GM12878 (cell line): ENCODE measurements at regions not wholly inside any gene's neighbourhood (a gene's known extent, or its start where the extent isn't known, plus 50 kb on each side); places are given as distances from the start of the nearest gene placed in this dataset.

Experiments used
- ATAC-seq: fragments of 200-7000 bp; cut with Tn5 transposase; 3 replicates; pipeline ENCODE4 v1.9.1; 2020; ENCODE audit warnings: mild to moderate bottlenecking, moderate library complexity
- BruUV-seq: library from RNA; stranded (reverse); fragments of 400-500 nt; replicated peaks from 2 replicates; lab custom pipeline; 2021; lab: Mats Ljungman, UMichigan
- CTCF ChIA-PET: fragments of 300-600 bp; sonication (Branson Sonifier 250); formaldehyde crosslinking; extraction: SDS; loops from one replicate; lab custom pipeline; 2021; ENCODE audit warnings: inconsistent platforms; lab: Yijun Ruan, JAX
- POLR2A ChIA-PET: fragments of 350-600 bp; formaldehyde crosslinking; extraction: SDS; loops from one replicate; lab custom pipeline; 2021; ENCODE audit warnings: inconsistent platforms; lab: Charles Lee
- RAD21 ChIA-PET: fragments of 300-600 bp; sonication (Branson Sonifier 250); formaldehyde crosslinking; loops from one replicate; lab custom pipeline; 2023; ENCODE audit warnings: antibody characterized with exemption; ENCODE audit not compliant: unreplicated experiment; lab: Charles Lee
- SMC1A ChIA-PET: fragments of 300-600 bp; sonication (Branson Sonifier 250); formaldehyde crosslinking; loops from one replicate; lab custom pipeline; 2023; ENCODE audit not compliant: unreplicated experiment, uncharacterized antibody; lab: Charles Lee
- DNase-seq: peaks from one replicate; pipeline ENCODE4 v3.0.0-alpha.2; 2011; ENCODE audit warnings: low read depth, low spot score
- FAIRE-seq: peaks from 3 replicates; lab custom pipeline; 2011; peaks lifted over from hg19 to GRCh38; lab: Jason Lieb, UNC
- H2AFZ ChIP-seq: 2 replicates; pipeline ENCODE4 v1.6.0; 2011; ENCODE audit warnings: low read depth, low read length, control low read depth; ENCODE audit not compliant: control insufficient read depth
- H3K27ac ChIP-seq: 2 replicates; pipeline ENCODE4 v1.5.1; 2011; ENCODE audit warnings: control low read depth; ENCODE audit not compliant: control insufficient read depth, insufficient read depth
- H3K27me3 ChIP-seq, 2 experiments: replicated peaks in 1 of 2; 2 replicates each; pipeline versions ENCODE4 v1.6.0 to v1.6.1; 2011; ENCODE audit warnings: low read length in 1 of 2; ENCODE audit not compliant: control insufficient read depth in 2 of 2, insufficient read depth in 2 of 2
- H3K36me3 ChIP-seq, 2 experiments: 2 replicates each; pipeline ENCODE4 v1.5.1; 2011; ENCODE audit warnings: low read length in 1 of 2; ENCODE audit not compliant: control insufficient read depth in 2 of 2, insufficient read depth in 2 of 2
- H3K4me1 ChIP-seq: 2 replicates; pipeline ENCODE4 v1.6.1; 2011; ENCODE audit warnings: mild to moderate bottlenecking, low read length, moderate library complexity, mixed read lengths; ENCODE audit not compliant: control insufficient read depth, insufficient read depth
- H3K4me2 ChIP-seq: 2 replicates; pipeline ENCODE4 v1.6.0; 2011; ENCODE audit warnings: control low read depth; ENCODE audit not compliant: control insufficient read depth, insufficient read depth
- H3K4me3 ChIP-seq: fragments of 200-600 bp; sonication (generic); 2 replicates; pipeline ENCODE4 v1.5.1; 2016
- H3K79me2 ChIP-seq: 2 replicates; pipeline ENCODE4 v1.6.0; 2011; ENCODE audit warnings: low read length; ENCODE audit not compliant: control insufficient read depth, insufficient read depth
- H3K9ac ChIP-seq: 2 replicates; pipeline ENCODE4 v1.8.0; 2011; ENCODE audit warnings: low read length, control low read depth, mixed read lengths; ENCODE audit not compliant: control insufficient read depth, insufficient read depth
- H3K9me3 ChIP-seq: replicated peaks from 3 replicates; pipeline ENCODE4 v1.5.1; 2011; ENCODE audit warnings: mild to moderate bottlenecking, low read length; ENCODE audit not compliant: control insufficient read depth, insufficient read depth
- H4K20me1 ChIP-seq: 2 replicates; pipeline ENCODE4 v1.6.0; 2011; ENCODE audit not compliant: control insufficient read depth, insufficient read depth
- ASH2L ChIP-seq: fragments of 300-600, 200-600 bp; sonication (generic); IDR thresholded peaks from 2 replicates; pipeline ENCODE4 v1.6.1; 2017; ENCODE audit warnings: low read depth, mild to moderate bottlenecking, borderline replicate concordance
- ATF2 ChIP-seq: IDR thresholded peaks from 2 replicates; pipeline ENCODE4 v1.6.1; 2012; ENCODE audit warnings: low read length, inconsistent platforms
- CBFB ChIP-seq: IDR thresholded peaks from 2 replicates; pipeline ENCODE4 v1.6.1; 2016; ENCODE audit warnings: antibody characterized with exemption, low read depth
- CEBPB ChIP-seq, 2 experiments: fragments of 150-350 bp in 1 of 2; IDR thresholded peaks; 2 replicates each; pipeline ENCODE4 v1.6.1; 2012 to 2014; ENCODE audit warnings: low read depth in 2 of 2, low read length in 2 of 2, borderline replicate concordance in 1 of 2, inconsistent platforms in 1 of 2
- FOXK2 ChIP-seq: fragments of 450-650 bp; IDR thresholded peaks from 2 replicates; pipeline ENCODE4 v1.6.1; 2017; ENCODE audit warnings: mild to moderate bottlenecking, moderate library complexity
- FOXM1 ChIP-seq: IDR thresholded peaks from 2 replicates; pipeline ENCODE4 v1.6.1; 2012; ENCODE audit warnings: low read depth, mild to moderate bottlenecking, inconsistent platforms, low read length, moderate library complexity
- KLF5 ChIP-seq: fragments of 450-650 bp; IDR thresholded peaks from 2 replicates; pipeline ENCODE4 v1.6.1; 2014; ENCODE audit warnings: mild to moderate bottlenecking; ENCODE audit not compliant: partially characterized antibody
- MEF2A ChIP-seq: IDR thresholded peaks from 2 replicates; pipeline ENCODE4 v1.6.1; 2011; ENCODE audit warnings: low read depth, mild to moderate bottlenecking, low read length, moderate library complexity; ENCODE audit not compliant: insufficient read depth
- MTA2 ChIP-seq: fragments of 450-650 bp; IDR thresholded peaks from 2 replicates; pipeline ENCODE4 v1.6.1; 2016; ENCODE audit warnings: low read depth, mild to moderate bottlenecking, moderate library complexity
- MXI1 ChIP-seq: fragments of 150-350 bp; IDR thresholded peaks from 2 replicates; pipeline ENCODE4 v1.6.1; 2011; ENCODE audit warnings: low read depth, mild to moderate bottlenecking, inconsistent platforms, low read length, improper control_type of control experiment
- NFXL1 ChIP-seq: fragments of 450-650 bp; IDR thresholded peaks from 2 replicates; pipeline ENCODE4 v1.6.1; 2017; ENCODE audit warnings: antibody characterized with exemption, mild to moderate bottlenecking, borderline replicate concordance
- NR2C2 ChIP-seq: IDR thresholded peaks from 2 replicates; pipeline ENCODE4 v1.6.1; 2011; ENCODE audit warnings: borderline replicate concordance, low read depth; ENCODE audit not compliant: control insufficient read depth, insufficient read length
- NR2F1 ChIP-seq: fragments of 450-650 bp; conservative IDR thresholded peaks from 2 replicates; pipeline ENCODE4 v1.6.1; 2017; ENCODE audit warnings: mild to moderate bottlenecking
- PAX8 ChIP-seq: fragments of 450-650 bp; IDR thresholded peaks from 2 replicates; pipeline ENCODE4 v1.6.1; 2017; ENCODE audit warnings: mild to moderate bottlenecking, moderate library complexity
- RBBP5 ChIP-seq: fragments of 200-600 bp; sonication (generic); conservative IDR thresholded peaks from 2 replicates; pipeline ENCODE4 v1.6.1; 2016
- SMC3 ChIP-seq: IDR thresholded peaks from 2 replicates; pipeline ENCODE4 v1.6.1; 2011; ENCODE audit warnings: low read length, improper control_type of control experiment, borderline replicate concordance
- SREBF2 ChIP-seq: IDR thresholded peaks from 2 replicates; pipeline ENCODE4 v1.6.1; 2012; ENCODE audit warnings: mild to moderate bottlenecking, low read length
- STAT1 ChIP-seq: fragments of 450-650 bp; conservative IDR thresholded peaks from 2 replicates; pipeline ENCODE4 v1.6.1; 2014; ENCODE audit warnings: antibody characterized with exemption, mild to moderate bottlenecking
- SUPT20H ChIP-seq: IDR thresholded peaks from 2 replicates; pipeline ENCODE4 v1.6.1; 2011; ENCODE audit warnings: low read depth, mild to moderate bottlenecking, low read length, moderate library complexity, borderline replicate concordance; ENCODE audit not compliant: control insufficient read depth
- ZBTB40 ChIP-seq: fragments of 450-650 bp; IDR thresholded peaks from 2 replicates; pipeline ENCODE4 v1.6.1; 2016; ENCODE audit warnings: mild to moderate bottlenecking, moderate library complexity, borderline replicate concordance
- WGBS: methylation state at CpG from one replicate; pipeline ENCODE4 v1.1.6; 2016; ENCODE audit warnings: low lambda C conversion rate; ENCODE audit not compliant: insufficient replicate concordance, insufficient coverage; ENCODE audit errors: missing lambda C conversion rate; 5-methylcytosine and 5-hydroxymethylcytosine counted together
- in situ Hi-C: fragments of 300-500 bp; cut with MboI; formaldehyde crosslinking; loops from 9 replicates; pipeline ENCODE4 v1.14.3; 2018; ENCODE audit warnings: mixed read lengths
- intact Hi-C: fragments of 100-400 bp; cut with micrococcal nuclease; formaldehyde crosslinking; loops from one replicate; pipeline ENCODE4 v1.14.2; 2022; ENCODE audit not compliant: unreplicated experiment

GRCh38 chr11:87972133-87972532, 203.1 kb downstream of the RAB38 start (continued):
- TF ChIP-seq NR2C2 = no peak
- 0 out of 2 replicates have a peak, but pooled peaks have one; percentile 35 for TF ChIP-seq ATF2
- peak; percentile 75; the same call in 1 of the 2 replicates for TF ChIP-seq MEF2A

GRCh38 chr11:87971354-87971753, 203.9 kb downstream of the RAB38 start:
- in situ Hi-C loops = no loop called here
- WGBS = 20% methylated on average over 2 of the region's 2 CpGs
- FAIRE-seq = no peak
- TF ChIP-seq MTA2 = no peak
- no peak for TF ChIP-seq ASH2L
- no peak for TF ChIP-seq CBFB
- TF ChIP-seq SREBF2 = no peak
- no peak for TF ChIP-seq SMC3
- TF ChIP-seq STAT1 = no peak
- no peak for TF ChIP-seq KLF5
- no peak for TF ChIP-seq SUPT20H
- TF ChIP-seq NFXL1 = no peak
- TF ChIP-seq MXI1 = no peak
- TF ChIP-seq FOXK2 = no peak
- TF ChIP-seq RBBP5 = no peak
- TF ChIP-seq ZBTB40 = no peak
- no peak for TF ChIP-seq NR2F1
- TF ChIP-seq CEBPB (IDR thresholded peaks at IDR 0.05; ENCODE audit: borderline replicate concordance in 1 of 2, low read depth in 2 of 2, low read length in 2 of 2) = no peak
- no peak for TF ChIP-seq FOXM1
- TF ChIP-seq PAX8 = no peak

More at GRCh38 chr11:87971354-87971753, 203.9 kb downstream of the RAB38 start:
- Histone ChIP-seq H3K9ac (no peak overlapping the region), H3K4me3 (no peak overlapping the region), H3K36me3 (no peaks in the 10 kb centered on the region), H3K27me3 (0 out of 4 replicates have a peak, but pooled peaks cover 0 to 2% of the 10 kb centered on the region in 2 experiments), H3K4me2 (no peak overlapping the region), H3K9me3 (no peaks in the 10 kb centered on the region), H3K27ac (no peak overlapping the region), H3K4me1 (no peaks in the 10 kb centered on the region; the same call in 1 of the 2 replicates), H3K79me2 (no peaks in the 10 kb centered on the region), H4K20me1 (no peaks in the 10 kb centered on the region), H2AFZ (no peak overlapping the region)
- CTCF ChIA-PET = interaction anchor here (1.5 to 4.1 kb wide), 4 partner anchors 34 to 573 kb away, joined by 4 to 19 read pairs (median 5); no protein-coding TSS in a partner anchor
- DNase-seq = no peak
- RAD21 ChIA-PET = interaction anchor here (2.6 kb wide), 1 partner anchor 44 kb away, joined by 9 read pairs; no protein-coding TSS in a partner anchor
- POLR2A ChIA-PET = no interaction called here
- SMC1A ChIA-PET = interaction anchor here (0.7 to 1.6 kb wide), 5 partner anchors 11 to 1767 kb away, joined by 3 to 8 read pairs (median 3); no protein-coding TSS in a partner anchor
- BruUV-seq = no TSS peak
- ATAC-seq = no peak
- intact Hi-C loops = no loop called here
